GM23338 (cell line): ENCODE measurements at regions not wholly inside any gene's neighbourhood (a gene's known extent, or its start where the extent isn't known, plus 50 kb on each side); places are given as distances from the start of the nearest gene placed in this dataset.

Experiments
- ATAC-seq: fragments of 200-7000 bp; cut with Tn5 transposase; 3 replicates; pipeline ENCODE4 v1.9.1; 2020
- DNase-seq: peaks from one replicate; pipeline ENCODE4 v3.0.0-alpha.2; 2015; ENCODE audit warnings: low spot score
- H2AFZ ChIP-seq: fragments of 200-600 bp; sonication (generic); 2 replicates; pipeline ENCODE4 v1.8.0; 2016; ENCODE audit warnings: antibody characterized with exemption, mild to moderate bottlenecking, moderate library complexity
- H3F3A ChIP-seq: fragments of 200-600 bp; sonication (generic); replicated peaks from 2 replicates; pipeline ENCODE4 v1.8.0; 2017; ENCODE audit warnings: antibody characterized with exemption, mixed run types, low read depth
- H3K27ac ChIP-seq: fragments of 200-600 bp; sonication (generic); 2 replicates; pipeline ENCODE4 v1.6.1; 2016; ENCODE audit warnings: low read depth
- H3K27me3 ChIP-seq: fragments of 200-600 bp; sonication (generic); 2 replicates; pipeline ENCODE4 v1.8.0; 2016; ENCODE audit warnings: mild to moderate bottlenecking, mixed run types, moderate library complexity; ENCODE audit not compliant: insufficient read depth
- H3K36me3 ChIP-seq: fragments of 200-600 bp; sonication (generic); 2 replicates; pipeline ENCODE4 v1.8.0; 2016; ENCODE audit warnings: mild to moderate bottlenecking; ENCODE audit not compliant: insufficient read depth
- H3K4me1 ChIP-seq: fragments of 200-600 bp; sonication (generic); 2 replicates; pipeline ENCODE4 v1.8.0; 2016; ENCODE audit warnings: mild to moderate bottlenecking, moderate library complexity; ENCODE audit not compliant: insufficient read depth
- H3K4me2 ChIP-seq: fragments of 200-600 bp; sonication (generic); 2 replicates; pipeline ENCODE4 v1.7.1; 2017; ENCODE audit warnings: mixed run types
- H3K4me3 ChIP-seq: fragments of 200-600 bp; sonication (generic); 2 replicates; pipeline ENCODE4 v1.6.1; 2016; ENCODE audit warnings: mixed run types
- H3K79me2 ChIP-seq: fragments of 200-600 bp; sonication (generic); replicated peaks from 2 replicates; pipeline ENCODE4 v1.8.0; 2017; ENCODE audit warnings: mild to moderate bottlenecking; ENCODE audit not compliant: insufficient read depth
- H3K9me2 ChIP-seq: fragments of 200-600 bp; sonication (generic); 2 replicates; pipeline ENCODE4 v1.8.0; 2017; ENCODE audit not compliant: insufficient read depth
- H4K20me1 ChIP-seq: fragments of 200-600 bp; sonication (generic); replicated peaks from 2 replicates; pipeline ENCODE4 v1.8.0; 2017; ENCODE audit warnings: mild to moderate bottlenecking; ENCODE audit not compliant: insufficient read depth
- H3K27ac Mint-ChIP-seq: 2 replicates; pipeline ENCODE4 v1.8.0; 2020; ENCODE audit warnings: inconsistent platforms, mild to moderate bottlenecking, moderate library complexity, mixed read lengths
- H3K27me3 Mint-ChIP-seq: 3 replicates; pipeline ENCODE4 v1.8.0; 2022; ENCODE audit warnings: low read depth, mild to moderate bottlenecking, moderate library complexity, mixed read lengths, inconsistent platforms; ENCODE audit not compliant: insufficient read depth, poor library complexity
- H3K36me3 Mint-ChIP-seq: 3 replicates; pipeline ENCODE4 v1.8.0; 2021; ENCODE audit warnings: low read depth, mild to moderate bottlenecking, inconsistent platforms, moderate library complexity, mixed read lengths
- H3K4me1 Mint-ChIP-seq: 3 replicates; pipeline ENCODE4 v1.8.0; 2020; ENCODE audit warnings: mild to moderate bottlenecking, inconsistent platforms, mixed read lengths
- H3K4me3 Mint-ChIP-seq: 3 replicates; pipeline ENCODE4 v1.8.0; 2021; ENCODE audit warnings: moderate library complexity, mild to moderate bottlenecking, inconsistent platforms, mixed read lengths
- H3K9me3 Mint-ChIP-seq: 3 replicates; pipeline ENCODE4 v1.8.0; 2020; ENCODE audit warnings: moderate library complexity, mild to moderate bottlenecking, inconsistent platforms, mixed read lengths
- CREB1 ChIP-seq: fragments of 250-450 bp; sonication (Bioruptor Pico); IDR thresholded peaks from 2 replicates; pipeline ENCODE4 v1.5.0; 2020; ENCODE audit warnings: low read depth, mild to moderate bottlenecking, moderate library complexity
- EZH2 ChIP-seq: fragments of 200-600 bp; sonication (generic); IDR thresholded peaks from one replicate; pipeline ENCODE4 v1.8.0; 2017; ENCODE audit warnings: antibody characterized with exemption, mild to moderate bottlenecking, low read depth; ENCODE audit not compliant: unreplicated experiment
- EZH2phosphoT487 ChIP-seq: fragments of 200-600 bp; sonication (generic); IDR thresholded peaks from one replicate; pipeline ENCODE4 v1.8.1; 2018; ENCODE audit warnings: antibody characterized with exemption; ENCODE audit not compliant: unreplicated experiment
- NANOG ChIP-seq: IDR thresholded peaks from 2 replicates; pipeline ENCODE4 v1.6.1; 2016; ENCODE audit warnings: antibody characterized with exemption, borderline replicate concordance
- POLR2AphosphoS5 ChIP-seq: IDR thresholded peaks from 2 replicates; pipeline ENCODE4 v1.6.1; 2016; ENCODE audit warnings: antibody characterized with exemption, low read depth
- ZNF114 ChIP-seq: fragments of 250-450 bp; sonication (Bioruptor Pico); IDR thresholded peaks from 2 replicates; pipeline ENCODE4 v1.5.0; 2020; ENCODE audit warnings: mild to moderate bottlenecking, moderate library complexity
- ZNF462 ChIP-seq: fragments of 250-450 bp; sonication (Bioruptor Pico); IDR thresholded peaks from 2 replicates; pipeline ENCODE4 v1.5.0; 2020; ENCODE audit warnings: mild to moderate bottlenecking, moderate library complexity
- TF ChIP-seq, protein P1 (sequence below): IDR thresholded peaks from one replicate; pipeline ENCODE4 v1.6.1; 2018; ENCODE audit warnings: antibody characterized with exemption; ENCODE audit not compliant: unreplicated experiment
- TF ChIP-seq, protein P2 (sequence below): IDR thresholded peaks from 2 replicates; pipeline ENCODE4 v1.6.1; 2016; ENCODE audit warnings: antibody characterized with exemption
- TF ChIP-seq, protein P3 (sequence below), 2 experiments: fragments of 200-600 bp in 1 of 2; sonication (generic) in 1 of 2; conservative IDR thresholded peaks; 2 replicates each; pipeline versions ENCODE4 v1.5.1 to v1.6.1; 2016 to 2017; ENCODE audit warnings: antibody characterized with exemption in 2 of 2, low read depth in 2 of 2, mild to moderate bottlenecking in 2 of 2, moderate library complexity in 1 of 2

DNA sequence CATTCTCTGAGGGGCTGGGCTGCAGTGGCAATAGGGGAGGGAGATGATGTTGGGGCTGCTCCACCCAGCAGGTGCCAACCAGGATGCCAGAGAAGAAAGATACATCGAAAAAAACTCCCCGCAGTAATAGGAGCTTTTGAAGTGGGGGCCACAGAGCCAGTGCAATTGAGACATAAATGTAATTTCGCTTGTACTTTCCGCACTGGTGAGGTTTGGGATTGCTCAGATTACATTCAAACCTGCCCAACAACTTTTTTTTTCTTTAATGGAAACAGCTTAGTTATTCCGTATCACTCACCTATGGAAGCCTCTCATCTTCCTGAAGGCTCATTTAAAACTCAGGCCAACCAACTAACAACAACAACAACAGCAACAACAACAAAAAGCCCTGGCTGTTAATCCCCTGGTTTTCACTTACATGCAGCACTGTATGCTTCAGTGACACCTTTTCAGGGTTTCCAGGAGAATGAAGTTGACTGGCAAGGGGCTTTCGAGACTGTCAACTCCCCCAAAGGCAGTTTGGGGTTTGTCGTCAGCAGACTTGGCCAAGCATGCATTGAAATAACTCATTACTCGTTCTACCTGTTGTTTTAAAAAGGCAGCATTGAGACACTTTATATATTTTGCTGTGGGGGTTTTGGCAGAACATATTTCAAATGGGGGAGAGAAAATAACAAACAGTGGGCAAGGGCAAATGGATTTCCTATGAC is 163.8 kb downstream of the EBLN2 start (continued):
- TF ChIP-seq ZNF462 = no peak
- TF ChIP-seq, protein P1, sequence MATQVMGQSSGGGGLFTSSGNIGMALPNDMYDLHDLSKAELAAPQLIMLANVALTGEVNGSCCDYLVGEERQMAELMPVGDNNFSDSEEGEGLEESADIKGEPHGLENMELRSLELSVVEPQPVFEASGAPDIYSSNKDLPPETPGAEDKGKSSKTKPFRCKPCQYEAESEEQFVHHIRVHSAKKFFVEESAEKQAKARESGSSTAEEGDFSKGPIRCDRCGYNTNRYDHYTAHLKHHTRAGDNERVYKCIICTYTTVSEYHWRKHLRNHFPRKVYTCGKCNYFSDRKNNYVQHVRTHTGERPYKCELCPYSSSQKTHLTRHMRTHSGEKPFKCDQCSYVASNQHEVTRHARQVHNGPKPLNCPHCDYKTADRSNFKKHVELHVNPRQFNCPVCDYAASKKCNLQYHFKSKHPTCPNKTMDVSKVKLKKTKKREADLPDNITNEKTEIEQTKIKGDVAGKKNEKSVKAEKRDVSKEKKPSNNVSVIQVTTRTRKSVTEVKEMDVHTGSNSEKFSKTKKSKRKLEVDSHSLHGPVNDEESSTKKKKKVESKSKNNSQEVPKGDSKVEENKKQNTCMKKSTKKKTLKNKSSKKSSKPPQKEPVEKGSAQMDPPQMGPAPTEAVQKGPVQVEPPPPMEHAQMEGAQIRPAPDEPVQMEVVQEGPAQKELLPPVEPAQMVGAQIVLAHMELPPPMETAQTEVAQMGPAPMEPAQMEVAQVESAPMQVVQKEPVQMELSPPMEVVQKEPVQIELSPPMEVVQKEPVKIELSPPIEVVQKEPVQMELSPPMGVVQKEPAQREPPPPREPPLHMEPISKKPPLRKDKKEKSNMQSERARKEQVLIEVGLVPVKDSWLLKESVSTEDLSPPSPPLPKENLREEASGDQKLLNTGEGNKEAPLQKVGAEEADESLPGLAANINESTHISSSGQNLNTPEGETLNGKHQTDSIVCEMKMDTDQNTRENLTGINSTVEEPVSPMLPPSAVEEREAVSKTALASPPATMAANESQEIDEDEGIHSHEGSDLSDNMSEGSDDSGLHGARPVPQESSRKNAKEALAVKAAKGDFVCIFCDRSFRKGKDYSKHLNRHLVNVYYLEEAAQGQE = no peak

DNA sequence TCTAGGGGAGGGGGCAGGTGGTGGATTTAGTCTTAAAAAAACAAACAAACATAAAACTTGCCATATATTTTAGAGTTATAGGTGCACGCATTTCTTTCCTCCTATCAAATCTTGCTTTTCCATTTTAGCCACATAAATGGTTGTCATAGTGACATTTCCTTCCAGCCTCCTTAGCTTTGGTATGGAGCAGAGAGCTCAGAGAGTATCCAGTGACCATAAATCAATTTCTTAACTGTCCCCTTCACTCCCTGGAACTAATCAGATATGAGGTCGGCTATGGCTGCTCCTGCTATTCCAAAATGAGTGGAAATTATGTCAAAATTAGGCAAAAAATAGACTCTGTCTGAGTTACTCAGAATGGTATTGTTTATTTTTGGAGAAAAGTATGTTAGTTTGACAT is 164.5 kb downstream of the EBLN2 start:
- Histone ChIP-seq H3K4me3 (no peak overlapping the region), H3K27me3 (no peaks in the 10 kb centered on the region), H3K9me2 (no peaks in the 10 kb centered on the region), H2AFZ (no peak overlapping the region), H3K79me2 (no peaks in the 10 kb centered on the region), H3K4me1 (no peaks in the 10 kb centered on the region), H3K4me2 (no peak overlapping the region), H3K27ac (no peak overlapping the region), H4K20me1 (no peaks in the 10 kb centered on the region), H3K36me3 (no peaks in the 10 kb centered on the region), H3F3A (no peaks in the 10 kb centered on the region)
- ATAC-seq (no peak), DNase-seq (no peak)
- H3K4me3 Mint-ChIP-seq = no peak overlapping the region
- peaks cover 13% of the 10 kb centered on the region for H3K4me1 Mint-ChIP-seq
- no peaks in the 10 kb centered on the region for H3K9me3 Mint-ChIP-seq
- no peaks in the 10 kb centered on the region for H3K36me3 Mint-ChIP-seq
- no peak overlapping the region for H3K27ac Mint-ChIP-seq
- H3K27me3 Mint-ChIP-seq = peaks cover 2% of the 10 kb centered on the region
- TF ChIP-seq NANOG (no peak), ZNF114 (CRISPR knock-in tag) (no peak), POLR2AphosphoS5 (no peak), EZH2phosphoT487 (no peak), CREB1 (no peak), EZH2 (no peak)
- TF ChIP-seq, protein P2, sequence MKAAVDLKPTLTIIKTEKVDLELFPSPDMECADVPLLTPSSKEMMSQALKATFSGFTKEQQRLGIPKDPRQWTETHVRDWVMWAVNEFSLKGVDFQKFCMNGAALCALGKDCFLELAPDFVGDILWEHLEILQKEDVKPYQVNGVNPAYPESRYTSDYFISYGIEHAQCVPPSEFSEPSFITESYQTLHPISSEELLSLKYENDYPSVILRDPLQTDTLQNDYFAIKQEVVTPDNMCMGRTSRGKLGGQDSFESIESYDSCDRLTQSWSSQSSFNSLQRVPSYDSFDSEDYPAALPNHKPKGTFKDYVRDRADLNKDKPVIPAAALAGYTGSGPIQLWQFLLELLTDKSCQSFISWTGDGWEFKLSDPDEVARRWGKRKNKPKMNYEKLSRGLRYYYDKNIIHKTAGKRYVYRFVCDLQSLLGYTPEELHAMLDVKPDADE = no peak
- TF ChIP-seq, protein P3, sequence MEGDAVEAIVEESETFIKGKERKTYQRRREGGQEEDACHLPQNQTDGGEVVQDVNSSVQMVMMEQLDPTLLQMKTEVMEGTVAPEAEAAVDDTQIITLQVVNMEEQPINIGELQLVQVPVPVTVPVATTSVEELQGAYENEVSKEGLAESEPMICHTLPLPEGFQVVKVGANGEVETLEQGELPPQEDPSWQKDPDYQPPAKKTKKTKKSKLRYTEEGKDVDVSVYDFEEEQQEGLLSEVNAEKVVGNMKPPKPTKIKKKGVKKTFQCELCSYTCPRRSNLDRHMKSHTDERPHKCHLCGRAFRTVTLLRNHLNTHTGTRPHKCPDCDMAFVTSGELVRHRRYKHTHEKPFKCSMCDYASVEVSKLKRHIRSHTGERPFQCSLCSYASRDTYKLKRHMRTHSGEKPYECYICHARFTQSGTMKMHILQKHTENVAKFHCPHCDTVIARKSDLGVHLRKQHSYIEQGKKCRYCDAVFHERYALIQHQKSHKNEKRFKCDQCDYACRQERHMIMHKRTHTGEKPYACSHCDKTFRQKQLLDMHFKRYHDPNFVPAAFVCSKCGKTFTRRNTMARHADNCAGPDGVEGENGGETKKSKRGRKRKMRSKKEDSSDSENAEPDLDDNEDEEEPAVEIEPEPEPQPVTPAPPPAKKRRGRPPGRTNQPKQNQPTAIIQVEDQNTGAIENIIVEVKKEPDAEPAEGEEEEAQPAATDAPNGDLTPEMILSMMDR (conservative IDR thresholded peaks at IDR 0.05; ENCODE audit: low read depth in 2 of 2) = no peak
